Tibial nerve (tissue), 4 donors: ENCODE measurements at regions not wholly inside any gene's neighbourhood (a gene's known extent, or its start where the extent isn't known, plus 50 kb on each side); places are given as distances from the start of the nearest gene placed in this dataset.
"Not testable (repeated sequence)": the region's sequence is repeated elsewhere in the genome, so short reads cannot be mapped to it uniquely, and the experiment has no call there.

Experiments
- DNase-seq, 2 donors: peaks; one replicate each; pipeline ENCODE4 v3.0.0-alpha.2; 2019; ENCODE audit warnings: low spot score in 2 of 2
- H3K27ac ChIP-seq, 4 donors: fragments of 200-600 bp; sonication (generic) in 3 of 4; one replicate each; pipeline ENCODE4 v1.5.1; 2017 to 2019; ENCODE audit warnings: mild to moderate bottlenecking in 1 of 4
- H3K27me3 ChIP-seq, 2 donors: fragments of 200-600 bp; sonication (generic) in 1 of 2; one replicate each; pipeline versions ENCODE4 v1.5.1 to v1.6.0; 2017 to 2019
- H3K36me3 ChIP-seq, 3 donors: fragments of 200-600 bp; sonication (generic); one replicate each; pipeline ENCODE4 v1.5.1; 2018 to 2019
- H3K4me1 ChIP-seq, 4 donors: fragments of 200-600 bp; sonication (generic) in 3 of 4; one replicate each; pipeline ENCODE4 v1.5.1; 2017 to 2019
- H3K4me3 ChIP-seq, 4 donors: fragments of 200-600 bp; sonication (generic) in 3 of 4; one replicate each; pipeline ENCODE4 v1.5.1; 2017 to 2019; ENCODE audit warnings: mild to moderate bottlenecking in 1 of 4, moderate library complexity in 1 of 4
- H3K9me3 ChIP-seq, 4 donors: fragments of 200-600 bp; sonication (generic) in 3 of 4; one replicate each; pipeline ENCODE4 v1.5.1; 2017 to 2019
- CTCF ChIP-seq, 5 experiments: fragments of 200-600 bp in 3 of 5; fragments of 450-650 bp in 2 of 5; sonication (generic) in 3 of 5; IDR thresholded peaks; one replicate each; pipeline ENCODE4 v1.5.1; 2016 to 2019; ENCODE audit warnings: antibody characterized with exemption in 5 of 5, mild to moderate bottlenecking in 3 of 5, moderate library complexity in 2 of 5
- EP300 ChIP-seq, 2 donors: sonication (generic); formaldehyde crosslinking; IDR thresholded peaks; one replicate each; pipeline ENCODE4 v1.6.1; 2017; ENCODE audit warnings: antibody characterized with exemption in 2 of 2, mild to moderate bottlenecking in 1 of 2
- POLR2A ChIP-seq, 2 donors: fragments of 450-650 bp; IDR thresholded peaks; one replicate each; pipeline ENCODE4 v1.6.1; 2017; ENCODE audit warnings: antibody characterized with exemption in 2 of 2, mild to moderate bottlenecking in 2 of 2, moderate library complexity in 2 of 2
- whole genome bisulfite sequencing, 2 donors: methylation state at CpG; one replicate each; pipeline ENCODE4 v1.1.5; 2018; 5-methylcytosine and 5-hydroxymethylcytosine counted together

GRCh38 chr5:84764227-84764626, 379.5 kb upstream of the EDIL3 start:
- no peak for DNase-seq
- WGBS, 2 donors = 82 to 90% methylated on average over 4 of the region's 4 CpGs
- TF ChIP-seq EP300 (IDR thresholded peaks at IDR 0.05) (no peak), POLR2A (IDR thresholded peaks at IDR 0.05) (no peak)
- Histone ChIP-seq H3K9me3 (no peaks in the 10 kb centered on the region), H3K4me1 (no peaks in the 10 kb centered on the region), H3K27me3 (no peaks in the 10 kb centered on the region), H3K36me3 (no peaks in the 10 kb centered on the region), H3K27ac (no peak overlapping the region), H3K4me3 (no peak overlapping the region)

- 86 to 91% methylated on average over 1 of the region's 1 CpG for WGBS, 2 donors
- Histone ChIP-seq H3K36me3 (no peaks in the 10 kb centered on the region), H3K27ac (no peak overlapping the region), H3K9me3 (no peaks in the 10 kb centered on the region), H3K4me1 (no peaks in the 10 kb centered on the region), H3K4me3 (no peak overlapping the region), H3K27me3 (no peaks in the 10 kb centered on the region)
- no peak for TF ChIP-seq POLR2A (IDR thresholded peaks at IDR 0.05)
- TF ChIP-seq CTCF (IDR thresholded peaks at IDR 0.05) = no peak
- no peak for TF ChIP-seq EP300 (IDR thresholded peaks at IDR 0.05)
- no peak for DNase-seq
These were observed 373.3 kb upstream of the EDIL3 start for GRCh38 chr5:84758008-84758407.

DNA sequence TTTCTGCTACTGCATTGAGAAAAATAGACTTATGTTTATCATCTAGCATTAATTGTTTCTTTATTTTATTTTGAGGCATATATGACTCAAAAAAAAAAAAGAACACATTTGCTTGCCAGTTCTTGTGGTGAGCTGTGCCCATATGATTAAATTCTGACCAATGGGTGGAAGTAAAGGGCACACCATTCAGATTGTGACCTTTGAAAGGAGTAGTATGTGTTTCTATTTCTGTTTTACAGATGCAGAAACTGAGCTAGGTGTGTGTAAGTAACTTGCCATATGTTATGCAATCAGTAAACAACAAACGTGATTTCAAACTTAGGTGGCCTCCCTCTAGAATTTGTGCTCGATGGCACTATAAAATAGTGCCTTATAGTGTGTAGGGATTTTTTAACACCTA, 368.1 kb upstream of the EDIL3 start:
- WGBS, 2 donors = 71 to 72% methylated on average over 2 of the region's 2 CpGs
- H3K36me3 ChIP-seq = no peaks in the 10 kb centered on the region
- no peak for TF ChIP-seq EP300 (IDR thresholded peaks at IDR 0.05)
- no peak for TF ChIP-seq CTCF (IDR thresholded peaks at IDR 0.05)
- TF ChIP-seq POLR2A (IDR thresholded peaks at IDR 0.05) = no peak
- no peak for DNase-seq
- no peak overlapping the region for H3K27ac ChIP-seq
- no peaks in the 10 kb centered on the region for H3K4me1 ChIP-seq
- H3K27me3 ChIP-seq = no peaks in the 10 kb centered on the region
- H3K4me3 ChIP-seq = no peak overlapping the region
- H3K9me3 ChIP-seq = no peaks in the 10 kb centered on the region

DNA sequence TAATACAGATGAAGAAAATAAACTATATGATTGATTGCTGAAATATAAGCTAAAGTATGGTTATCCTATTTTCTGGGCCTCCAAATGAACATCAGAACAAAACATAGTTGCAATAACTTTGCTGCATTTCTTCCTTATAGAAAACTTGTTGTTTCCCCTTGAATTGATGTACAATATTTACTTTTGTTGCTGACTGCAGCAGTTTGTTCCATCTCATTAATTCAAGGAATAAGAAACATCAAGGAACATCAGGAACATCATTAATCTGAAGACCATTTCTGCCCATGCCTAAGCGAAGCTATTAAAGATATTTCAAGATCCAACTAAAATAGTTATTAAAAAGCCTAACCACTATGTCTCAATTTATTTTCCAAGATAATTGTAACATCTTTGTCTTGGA, 363.6 kb upstream of the EDIL3 start:
- WGBS, 2 donors = 43 to 96% methylated on average over 1 of the region's 1 CpG
- TF ChIP-seq POLR2A (IDR thresholded peaks at IDR 0.05) (no peak), EP300 (IDR thresholded peaks at IDR 0.05) (no peak), CTCF (IDR thresholded peaks at IDR 0.05) (no peak)
- H3K9me3 ChIP-seq = no peaks in the 10 kb centered on the region
- no peaks in the 10 kb centered on the region for H3K27me3 ChIP-seq
- no peak overlapping the region for H3K27ac ChIP-seq
- no peak overlapping the region for H3K4me3 ChIP-seq
- H3K4me1 ChIP-seq = no peaks in the 10 kb centered on the region
- H3K36me3 ChIP-seq = no peaks in the 10 kb centered on the region
- no peak for DNase-seq

- H3K9me3 ChIP-seq, H3K4me1 ChIP-seq: not testable (repeated sequence)
- WGBS, 2 donors = 92 to 93% methylated on average over 2 of the region's 2 CpGs
These were observed 361.6 kb upstream of the EDIL3 start for GRCh38 chr5:84746280-84746679.

GRCh38 chr5:84741056-84741455, 356.4 kb upstream of the EDIL3 start:
- DNase-seq = no peak
- H3K27ac ChIP-seq = no peak overlapping the region
- no peak overlapping the region for H3K4me3 ChIP-seq
- H3K36me3 ChIP-seq = no peaks in the 10 kb centered on the region
- TF ChIP-seq CTCF (IDR thresholded peaks at IDR 0.05) (no peak), POLR2A (IDR thresholded peaks at IDR 0.05) (no peak), EP300 (IDR thresholded peaks at IDR 0.05) (no peak)
- peaks cover 0 to 10% (median 0%) of the 10 kb centered on the region in 4 donors for H3K9me3 ChIP-seq
- WGBS, 2 donors = 85 to 87% methylated on average over 1 of the region's 1 CpG
- H3K27me3 ChIP-seq = no peaks in the 10 kb centered on the region
- H3K4me1 ChIP-seq = no peaks in the 10 kb centered on the region

More at GRCh38 chr5:84746280-84746679, 361.6 kb upstream of the EDIL3 start:
- not testable (repeated sequence) for H3K27ac ChIP-seq, H3K36me3 ChIP-seq, DNase-seq, H3K4me3 ChIP-seq, H3K27me3 ChIP-seq
